GM19025 (cell line): ENCODE measurements at regions not wholly inside any gene's neighbourhood (a gene's known extent, or its start where the extent isn't known, plus 50 kb on each side); places are given as distances from the start of the nearest gene placed in this dataset.

Experiments used
- ATAC-seq: cut with Tn5 transposase; IDR thresholded peaks from one replicate; pipeline ENCODE4 v1.9.1; 2021; ENCODE audit warnings: mild to moderate bottlenecking, low read depth, moderate library complexity; ENCODE audit not compliant: unreplicated experiment

- ATAC-seq, result no peak
Measured at GRCh38 chr16:74183601-74184360, 112.8 kb upstream of the PSMD7 start.

DNA sequence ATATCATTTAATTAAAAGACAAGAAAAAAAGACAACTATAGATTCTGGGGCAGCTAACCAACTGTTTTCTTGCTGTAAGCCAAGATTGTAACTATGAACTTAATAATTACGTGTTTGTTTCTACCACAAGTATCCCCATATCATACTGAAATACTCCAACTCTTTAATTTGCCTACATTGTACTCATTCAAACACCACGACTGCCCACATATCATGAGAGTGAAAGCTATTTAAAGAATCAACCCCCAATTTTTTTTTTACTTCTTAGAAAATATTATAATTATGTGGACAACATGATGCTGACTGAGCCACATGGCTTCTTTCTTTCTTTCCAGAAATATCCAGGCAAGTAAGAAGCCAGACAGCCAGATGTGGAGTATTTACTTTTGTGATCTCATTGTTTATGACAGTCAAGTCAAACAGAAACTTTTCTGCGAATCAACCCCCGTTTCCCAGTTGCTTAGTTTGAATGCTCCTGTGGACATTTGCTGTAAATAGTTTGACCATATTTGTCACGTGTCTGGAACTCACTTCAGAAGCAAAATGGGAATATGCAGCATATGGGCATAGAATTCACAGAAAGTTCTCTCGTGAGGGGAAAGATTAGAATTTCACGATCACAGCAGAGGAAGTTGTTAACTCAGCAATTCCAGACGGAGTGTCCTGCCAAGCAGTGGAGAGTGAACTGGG, 126.8 kb upstream of the PSMD7 start:
- ATAC-seq, result no peak

DNA sequence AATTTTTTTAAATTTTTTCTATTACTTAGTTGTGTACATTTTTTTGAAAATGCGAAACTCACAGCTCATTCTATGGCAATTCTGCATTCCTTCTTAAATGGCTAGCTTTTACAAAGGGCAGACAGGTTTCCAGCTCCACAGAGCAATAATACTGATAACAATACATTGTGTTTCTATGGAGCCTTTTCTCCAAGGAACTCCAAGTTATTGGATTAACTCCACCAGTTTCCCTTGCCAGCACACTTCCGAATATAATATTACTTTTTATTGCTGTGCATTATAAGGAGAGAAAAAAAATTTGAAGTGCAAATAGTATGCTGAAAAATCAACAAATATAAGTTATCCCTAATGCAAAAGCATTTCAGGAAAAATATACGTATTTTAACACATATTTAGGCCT, 127.5 kb upstream of the PSMD7 start:
- no peak for ATAC-seq

- ATAC-seq, result no peak
Measured at GRCh38 chr16:74168445-74168844, 128.2 kb upstream of the PSMD7 start.

- ATAC-seq, result no peak
Measured at GRCh38 chr16:74166456-74166855, 130.2 kb upstream of the PSMD7 start.

GRCh38 chr16:74165566-74166080, 131.0 kb upstream of the PSMD7 start:
- ATAC-seq, result no peak

DNA sequence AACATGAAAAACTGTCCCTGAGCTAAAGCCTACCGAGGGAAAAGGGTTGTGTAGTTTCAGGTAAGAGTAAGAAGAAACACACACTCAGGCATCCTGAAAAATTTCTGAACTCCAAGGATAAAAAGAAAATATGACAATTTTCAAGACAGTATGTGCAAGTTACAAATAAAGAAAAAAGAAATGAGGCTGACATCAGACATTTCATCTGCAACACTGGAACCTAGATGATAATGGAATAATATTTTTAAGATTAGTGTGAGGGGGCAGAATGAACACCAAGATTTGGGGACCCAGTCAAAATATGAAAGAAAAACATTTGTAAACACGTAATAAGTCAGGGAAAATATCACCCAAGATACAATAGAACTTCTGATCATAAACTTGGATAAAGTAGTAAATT, 135.9 kb upstream of the PSMD7 start:
- ATAC-seq, result no peak

- no peak for ATAC-seq
Measured at GRCh38 chr16:74153773-74154172, 142.8 kb upstream of the PSMD7 start.

DNA sequence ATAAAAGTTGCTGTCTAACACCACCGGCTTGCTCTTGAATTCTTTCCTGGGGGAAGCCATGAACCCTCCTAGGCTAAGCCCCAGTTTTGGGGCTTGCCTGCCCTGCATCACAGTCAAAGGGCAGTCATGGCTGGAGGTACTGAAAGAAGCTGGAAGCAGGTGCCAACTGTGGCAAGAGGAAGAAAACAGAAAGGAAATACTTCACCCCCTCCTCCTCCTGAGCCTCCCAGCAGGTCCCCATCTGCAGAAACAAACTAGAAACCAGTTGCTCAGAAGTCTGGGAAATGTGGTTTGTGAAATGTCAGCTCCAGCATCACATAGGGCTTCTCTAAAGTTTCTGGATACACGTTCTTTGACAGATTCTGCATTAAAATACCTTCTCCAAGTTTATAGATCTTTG, 150.0 kb upstream of the PSMD7 start:
- no peak for ATAC-seq

GRCh38 chr16:74143171-74143570, 153.4 kb upstream of the PSMD7 start:
- no peak for ATAC-seq

GRCh38 chr16:74141015-74141414, 155.6 kb upstream of the PSMD7 start:
- no peak for ATAC-seq

- ATAC-seq, result no peak
Measured at GRCh38 chr16:74140557-74140956, 156.1 kb upstream of the PSMD7 start.

GRCh38 chr16:74123826-74124225, 172.8 kb upstream of the PSMD7 start:
- no peak for ATAC-seq

DNA sequence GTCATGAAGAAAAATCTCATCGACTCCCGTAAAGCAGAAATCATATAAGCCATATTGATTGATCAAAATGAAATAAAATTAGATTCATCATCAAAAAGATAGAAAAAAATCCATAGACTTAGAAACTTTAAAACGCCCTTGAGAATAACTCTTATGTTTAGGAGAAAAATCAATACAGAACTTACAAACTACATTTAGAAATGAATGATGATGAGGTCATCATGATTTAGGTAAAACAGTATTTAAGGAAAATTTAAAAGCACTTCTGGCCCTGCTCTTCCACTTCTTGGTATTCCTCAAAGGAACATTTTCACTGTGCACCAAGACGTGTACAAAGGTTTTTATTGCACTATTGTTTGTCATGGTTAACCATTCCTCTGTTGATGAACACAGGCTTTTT, 173.4 kb upstream of the PSMD7 start:
- ATAC-seq, result no peak

DNA sequence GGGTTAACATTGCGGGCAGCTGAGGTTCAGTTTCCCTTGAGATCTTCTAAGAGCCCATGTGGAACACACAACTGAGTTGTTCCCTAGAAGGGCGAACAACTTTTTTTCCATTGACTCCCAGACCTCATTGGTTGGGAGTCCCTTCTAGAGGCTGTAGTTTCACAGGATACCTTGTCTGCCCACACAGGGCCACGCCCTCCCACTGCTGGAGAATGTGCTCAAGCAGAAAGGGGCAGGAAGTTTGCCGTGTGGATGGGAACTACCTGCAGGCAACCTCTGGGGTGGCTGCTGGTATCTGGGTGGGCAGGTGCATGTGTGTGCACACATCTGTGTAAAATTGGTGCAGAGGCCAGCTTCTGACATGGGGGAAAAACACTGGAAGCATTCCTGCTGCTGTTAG, 178.8 kb upstream of the PSMD7 start:
- no peak for ATAC-seq

GRCh38 chr16:74113545-74113944, 183.1 kb upstream of the PSMD7 start:
- ATAC-seq, result no peak

- ATAC-seq, result no peak
Measured at GRCh38 chr16:74111456-74111982, 185.1 kb upstream of the PSMD7 start.

GRCh38 chr16:74107795-74108610, 188.6 kb upstream of the PSMD7 start:
- peak; percentile 62 for ATAC-seq

- no peak for ATAC-seq
Measured at GRCh38 chr16:74104022-74104421, 192.6 kb upstream of the PSMD7 start.

DNA sequence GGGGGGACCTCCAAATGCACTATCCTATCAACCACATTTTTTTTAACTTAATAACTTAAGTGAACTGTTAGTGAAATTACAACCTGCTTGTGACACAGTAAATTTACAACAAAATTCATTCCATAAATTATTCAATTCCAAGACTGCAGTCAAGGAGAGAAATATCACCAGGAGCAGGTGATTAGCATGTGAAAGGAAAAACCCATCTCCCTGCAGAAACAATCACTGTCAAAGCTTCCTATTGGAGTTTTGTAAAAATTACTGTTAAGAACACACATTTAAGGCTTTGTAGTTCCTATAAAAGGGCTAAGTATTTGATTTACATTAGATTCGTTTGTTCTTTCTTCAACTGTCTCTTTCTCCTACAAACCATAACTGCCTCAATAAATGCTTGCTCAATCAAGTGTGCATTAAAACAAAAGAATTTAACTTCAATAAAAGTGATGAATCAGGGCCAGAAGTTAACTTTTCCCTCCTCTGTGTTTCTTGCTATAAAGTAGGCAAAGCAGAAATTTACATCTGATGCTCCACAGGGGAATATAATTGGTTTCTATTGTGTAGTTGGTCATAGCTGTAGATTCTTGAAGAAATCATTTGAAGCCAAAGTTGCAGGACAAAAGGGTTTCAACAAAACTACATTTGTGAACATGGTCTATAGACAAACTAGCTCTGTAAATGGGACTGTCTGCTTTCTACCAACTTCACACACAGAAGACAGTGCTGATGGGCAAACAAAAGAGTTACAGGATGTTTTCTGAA, 195.1 kb upstream of the PSMD7 start:
- ATAC-seq, result no peak
